ENCODE measurements at regions not wholly inside any gene's neighbourhood (a gene's known extent, or its start where the extent isn't known, plus 50 kb on each side); places are given as distances from the start of the nearest gene placed in this dataset.

- TF ChIP-seq CTCF (IDR thresholded peaks at IDR 0.05): no peak
- TF ChIP-seq POLR2A (IDR thresholded peaks at IDR 0.05): no peak
Measured at GRCh38 chr7:53596230-53596629, 560.8 kb downstream of the POM121L12 start.
